ENCODE measurements at regions not wholly inside any gene's neighbourhood (a gene's known extent, or its start where the extent isn't known, plus 50 kb on each side); places are given as distances from the start of the nearest gene placed in this dataset.

- TF ChIP-seq CTCF (IDR thresholded peaks at IDR 0.05; ENCODE audit: insufficient read depth, low read depth, low read length), result no peak
- no peak for TF ChIP-seq EZH2 (IDR thresholded peaks at IDR 0.05; ENCODE audit: insufficient read depth, low read length)
These were observed 53.6 kb upstream of the AGR3 start for GRCh38 chr7:16935341-16935735.
